Esophagus squamous epithelium (tissue), 4 donors: ENCODE measurements at regions not wholly inside any gene's neighbourhood (a gene's known extent, or its start where the extent isn't known, plus 50 kb on each side); places are given as distances from the start of the nearest gene placed in this dataset.

Experiments used
- CTCF ChIP-seq, 6 experiments: fragments of 450-650 bp in 4 of 6; fragments of 200-600 bp in 2 of 6; sonication (generic) in 2 of 6; IDR thresholded peaks; one replicate each; pipeline ENCODE4 v1.5.1; 2016 to 2019; ENCODE audit warnings: antibody characterized with exemption in 6 of 6, mild to moderate bottlenecking in 4 of 6, moderate library complexity in 4 of 6
- POLR2A ChIP-seq, 4 donors: fragments of 450-650 bp; IDR thresholded peaks; one replicate each; pipeline ENCODE4 v1.6.1; 2017; ENCODE audit warnings: antibody characterized with exemption in 4 of 4, mild to moderate bottlenecking in 4 of 4, moderate library complexity in 3 of 4

GRCh38 chr5:39761199-39761950 lies 336.6 kb upstream of the DAB2 start:
- TF ChIP-seq POLR2A (IDR thresholded peaks at IDR 0.05) (no peak), CTCF (IDR thresholded peaks at IDR 0.05) (no peak)
